ENCODE measurements at regions not wholly inside any gene's neighbourhood (a gene's known extent, or its start where the extent isn't known, plus 50 kb on each side); places are given as distances from the start of the nearest gene placed in this dataset.

- TF ChIP-seq CTCF (conservative IDR thresholded peaks at IDR 0.05) (no peak), ZFX (IDR thresholded peaks at IDR 0.05) (no peak)
Measured at GRCh38 chr4:152166567-152166966, 369.3 kb downstream of the FBXW7 start.
